ENCODE measurements at regions not wholly inside any gene's neighbourhood (a gene's known extent, or its start where the extent isn't known, plus 50 kb on each side); places are given as distances from the start of the nearest gene placed in this dataset.

- TF ChIP-seq CTCF (IDR thresholded peaks at IDR 0.05) (no peak), POLR2A (IDR thresholded peaks at IDR 0.05) (no peak), POLR2AphosphoS5 (IDR thresholded peaks at IDR 0.05) (no peak), EP300 (IDR thresholded peaks at IDR 0.05) (no peak)
Measured at GRCh38 chr17:71850812-71851211, 270.0 kb upstream of the SOX9 start.
